B cell (primary cell): ENCODE measurements at regions not wholly inside any gene's neighbourhood (a gene's known extent, or its start where the extent isn't known, plus 50 kb on each side); places are given as distances from the start of the nearest gene placed in this dataset.

Source experiments
- ATAC-seq: fragments of 200-7000 bp; cut with Tn5 transposase; one replicate; pipeline ENCODE4 v1.10.0; 2021; ENCODE audit warnings: low read depth, mild to moderate bottlenecking, moderate number of reproducible peaks, moderate library complexity
- CTCF ChIA-PET: fragments of 350-600 bp; sonication (Branson Sonifier 250); formaldehyde crosslinking; loops from one replicate; lab custom pipeline; 2021; ENCODE audit warnings: antibody characterized with exemption, inconsistent platforms; lab: Charles Lee
- POLR2A ChIA-PET: fragments of 350-600 bp; sonication (Branson Sonifier 250); formaldehyde crosslinking; loops from one replicate; lab custom pipeline; 2021; ENCODE audit warnings: antibody characterized with exemption; lab: Charles Lee
- DNase-seq: peaks from one replicate; pipeline ENCODE4 v3.0.0; 2013
- H2AFZ ChIP-seq: 2 replicates; pipeline ENCODE4 v1.6.1; 2012; ENCODE audit warnings: mild to moderate bottlenecking, low read depth, low read length; ENCODE audit not compliant: insufficient read depth, poor library complexity, severe bottlenecking
- H3K27ac ChIP-seq, 2 donors: 1 replicate in 1 of 2; 2 replicates in 1 of 2; pipeline ENCODE4 v1.5.1; 2012 to 2013; ENCODE audit warnings: low read length in 2 of 2, mild to moderate bottlenecking in 2 of 2, moderate library complexity in 1 of 2
- H3K27me3 ChIP-seq, 4 experiments: fragments of 200-600 bp in 1 of 4; sonication (generic) in 1 of 4; replicated peaks in 1 of 4; 1 replicate in 2 of 4; 2 replicates in 2 of 4; pipeline versions ENCODE4 v1.6.1 to v1.7.0; 2013 to 2016; ENCODE audit warnings: low read length in 3 of 4, mild to moderate bottlenecking in 2 of 4, mixed read lengths in 1 of 4, moderate library complexity in 1 of 4; ENCODE audit not compliant: insufficient read depth in 4 of 4, control insufficient read depth in 3 of 4; ENCODE audit errors: control extremely low read depth in 1 of 4
- H3K36me3 ChIP-seq, 2 experiments: replicated peaks in 1 of 2; 1 replicate in 1 of 2; 2 replicates in 1 of 2; pipeline versions ENCODE4 v1.6.1 to v1.7.1; 2013; ENCODE audit warnings: low read length in 1 of 2; ENCODE audit not compliant: insufficient read depth in 2 of 2, control insufficient read depth in 1 of 2; ENCODE audit errors: control extremely low read depth in 1 of 2, extremely low read depth in 1 of 2
- H3K4me1 ChIP-seq, 2 donors: fragments of 200-600 bp in 1 of 2; sonication (generic) in 1 of 2; 1 replicate in 1 of 2; 2 replicates in 1 of 2; pipeline versions ENCODE4 v1.5.1 to v1.6.1; 2013 to 2017; ENCODE audit warnings: low read length in 2 of 2; ENCODE audit not compliant: control insufficient read depth in 2 of 2, insufficient read depth in 2 of 2
- H3K4me2 ChIP-seq: replicated peaks from 2 replicates; pipeline ENCODE3; 2012; ENCODE audit warnings: mild to moderate bottlenecking, low read depth, low read length; ENCODE audit not compliant: poor library complexity, severe bottlenecking
- H3K4me3 ChIP-seq, 5 experiments: fragments of 200-600 bp in 1 of 5; sonication (generic) in 1 of 5; 1 replicate in 3 of 5; 2 replicates in 2 of 5; pipeline versions ENCODE4 v1.5.1 to v1.7.0; 2011 to 2016; ENCODE audit warnings: low read length in 4 of 5, mild to moderate bottlenecking in 4 of 5, low read depth in 2 of 5, control low read depth in 1 of 5, moderate library complexity in 1 of 5; ENCODE audit not compliant: insufficient read depth in 1 of 5; ENCODE audit errors: control extremely low read depth in 1 of 5, extremely low read depth in 1 of 5
- H3K79me2 ChIP-seq: fragments of 200-600 bp; sonication (generic); one replicate; pipeline ENCODE4 v1.6.0; 2016; ENCODE audit warnings: low read length; ENCODE audit not compliant: control insufficient read depth, insufficient read depth
- H3K9ac ChIP-seq: fragments of 200-600 bp; sonication (generic); 2 replicates; pipeline ENCODE4 v1.6.1; 2017; ENCODE audit warnings: mild to moderate bottlenecking, low read length, moderate library complexity
- H3K9me3 ChIP-seq, 3 donors: one replicate each; pipeline versions ENCODE4 v1.6.1 to v1.7.1; 2013; ENCODE audit warnings: low read length in 2 of 3; ENCODE audit not compliant: control insufficient read depth in 2 of 3, insufficient read depth in 1 of 3; ENCODE audit errors: control extremely low read depth in 1 of 3
- H4K20me1 ChIP-seq: 2 replicates; pipeline ENCODE4 v1.6.0; 2012; ENCODE audit warnings: mild to moderate bottlenecking, low read length; ENCODE audit not compliant: insufficient read depth, control insufficient read depth, poor library complexity, severe bottlenecking
- H3K27ac Mint-ChIP-seq: one replicate; pipeline ENCODE4 v1.8.0; 2021; ENCODE audit warnings: mixed read lengths
- H3K27me3 Mint-ChIP-seq: one replicate; pipeline ENCODE4 v1.8.0; 2021; ENCODE audit warnings: mixed read lengths
- H3K4me1 Mint-ChIP-seq: one replicate; pipeline ENCODE4 v1.8.0; 2021; ENCODE audit warnings: mixed read lengths
- H3K4me3 Mint-ChIP-seq: one replicate; pipeline ENCODE4 v1.8.0; 2021; ENCODE audit warnings: mixed read lengths
- H3K9me3 Mint-ChIP-seq: one replicate; pipeline ENCODE4 v1.8.0; 2022; ENCODE audit warnings: mixed read lengths; ENCODE audit not compliant: insufficient read depth
- EZH2 ChIP-seq: IDR thresholded peaks from 2 replicates; pipeline ENCODE4 v1.6.1; 2012; ENCODE audit warnings: borderline replicate concordance, low read depth, mild to moderate bottlenecking, moderate library complexity, low read length; ENCODE audit not compliant: insufficient read depth, poor library complexity, severe bottlenecking
- WGBS: methylation state at CpG from one replicate; pipeline ENCODE4 v1.1.5; 2013; ENCODE audit warnings: missing lambda C conversion rate; ENCODE audit not compliant: insufficient coverage; 5-methylcytosine and 5-hydroxymethylcytosine counted together
- intact Hi-C: fragments of 100-400 bp; cut with micrococcal nuclease; formaldehyde crosslinking; loops from one replicate; pipeline ENCODE4 v1.10.0; 2022
- TF ChIP-seq, protein P1 (sequence below): fragments of 200-600 bp; IDR thresholded peaks from one replicate; pipeline ENCODE4 v1.8.0; 2022; ENCODE audit warnings: antibody characterized with exemption, mild to moderate bottlenecking

DNA sequence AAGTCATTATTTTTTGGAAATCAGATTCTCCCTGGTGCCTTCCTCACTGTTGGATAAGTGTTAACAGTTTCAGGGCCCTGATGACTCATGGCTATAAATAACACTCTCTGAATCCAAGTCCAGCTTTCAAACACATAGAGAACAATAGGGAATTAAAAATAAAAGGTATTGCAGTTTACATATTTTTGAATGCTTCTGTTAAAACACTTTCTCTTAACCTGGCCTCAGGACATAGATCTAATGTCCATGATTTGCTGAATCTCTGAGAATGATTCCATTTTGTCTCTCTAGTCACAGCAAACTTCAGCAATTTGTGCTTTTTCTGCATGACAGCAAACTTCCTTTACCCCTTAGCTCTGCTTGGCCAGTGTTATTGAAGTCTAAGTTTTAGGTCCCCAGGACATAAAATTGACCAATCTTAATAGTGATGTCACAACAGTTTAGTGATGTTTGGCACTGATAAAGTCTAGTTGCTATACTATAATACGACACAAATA lies 1192.4 kb upstream of the CITED2 start:
- H3K9me3 Mint-ChIP-seq: no peaks in the 10 kb centered on the region
- no peak overlapping the region for H3K4me3 Mint-ChIP-seq
- DNase-seq: no peak
- H3K27me3 ChIP-seq: no peaks in the 10 kb centered on the region
- no peak overlapping the region for H2AFZ ChIP-seq
- no peak overlapping the region for H3K4me2 ChIP-seq
- no peaks in the 10 kb centered on the region for H4K20me1 ChIP-seq
- H3K4me3 ChIP-seq: no peak overlapping the region
- H3K9me3 ChIP-seq: no peaks in the 10 kb centered on the region
- no peak overlapping the region for H3K27ac ChIP-seq
- ChIA-PET CTCF (interaction anchor here (0.6 kb wide), 1 partner anchor 1212 kb away, joined by 4 read pairs; no protein-coding TSS in a partner anchor), POLR2A (no interaction called here)
- TF ChIP-seq, protein P1, sequence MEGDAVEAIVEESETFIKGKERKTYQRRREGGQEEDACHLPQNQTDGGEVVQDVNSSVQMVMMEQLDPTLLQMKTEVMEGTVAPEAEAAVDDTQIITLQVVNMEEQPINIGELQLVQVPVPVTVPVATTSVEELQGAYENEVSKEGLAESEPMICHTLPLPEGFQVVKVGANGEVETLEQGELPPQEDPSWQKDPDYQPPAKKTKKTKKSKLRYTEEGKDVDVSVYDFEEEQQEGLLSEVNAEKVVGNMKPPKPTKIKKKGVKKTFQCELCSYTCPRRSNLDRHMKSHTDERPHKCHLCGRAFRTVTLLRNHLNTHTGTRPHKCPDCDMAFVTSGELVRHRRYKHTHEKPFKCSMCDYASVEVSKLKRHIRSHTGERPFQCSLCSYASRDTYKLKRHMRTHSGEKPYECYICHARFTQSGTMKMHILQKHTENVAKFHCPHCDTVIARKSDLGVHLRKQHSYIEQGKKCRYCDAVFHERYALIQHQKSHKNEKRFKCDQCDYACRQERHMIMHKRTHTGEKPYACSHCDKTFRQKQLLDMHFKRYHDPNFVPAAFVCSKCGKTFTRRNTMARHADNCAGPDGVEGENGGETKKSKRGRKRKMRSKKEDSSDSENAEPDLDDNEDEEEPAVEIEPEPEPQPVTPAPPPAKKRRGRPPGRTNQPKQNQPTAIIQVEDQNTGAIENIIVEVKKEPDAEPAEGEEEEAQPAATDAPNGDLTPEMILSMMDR: no peak
- TF ChIP-seq EZH2: no peak
- H3K79me2 ChIP-seq: no peaks in the 10 kb centered on the region
- no peaks in the 10 kb centered on the region for H3K4me1 ChIP-seq
- no peaks in the 10 kb centered on the region for H3K4me1 Mint-ChIP-seq
- intact Hi-C loops: no loop called here
- H3K27me3 Mint-ChIP-seq: no peaks in the 10 kb centered on the region
- H3K9ac ChIP-seq: no peak overlapping the region
- ATAC-seq: no peak
- no CpG with 5 or more reads among the region's 1 CpG for WGBS
- H3K27ac Mint-ChIP-seq: no peak overlapping the region
- no peaks in the 10 kb centered on the region for H3K36me3 ChIP-seq

DNA sequence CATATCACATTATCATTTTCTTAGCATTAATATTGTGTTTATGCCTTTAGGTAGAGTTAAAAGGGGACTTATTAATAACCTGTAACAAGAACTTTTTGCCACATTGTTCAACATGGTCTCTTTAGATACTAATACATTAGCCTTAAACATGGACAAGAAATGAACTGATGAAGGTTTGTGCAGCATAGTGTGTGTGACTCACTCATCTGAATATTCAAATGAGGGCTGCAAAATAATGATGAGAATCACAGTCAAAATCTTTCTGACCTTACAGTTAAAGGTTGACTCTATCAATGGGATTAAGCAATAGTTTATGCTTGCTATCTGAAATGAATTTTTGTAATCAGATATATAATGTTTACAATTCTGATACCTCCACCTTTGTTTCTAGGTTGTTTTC lies 1189.3 kb upstream of the CITED2 start:
- Mint-ChIP-seq H3K9me3 (no peaks in the 10 kb centered on the region), H3K27me3 (no peaks in the 10 kb centered on the region), H3K4me3 (no peak overlapping the region), H3K27ac (no peak overlapping the region), H3K4me1 (no peaks in the 10 kb centered on the region)
- H3K4me1 ChIP-seq: no peaks in the 10 kb centered on the region
- H3K27ac ChIP-seq: no peak overlapping the region
- H3K9ac ChIP-seq: no peak overlapping the region
- no peaks in the 10 kb centered on the region for H4K20me1 ChIP-seq
- intact Hi-C loops: no loop called here
- ATAC-seq (no peak), DNase-seq (no peak)
- TF ChIP-seq, protein P1: no peak
- no peak for TF ChIP-seq EZH2
- CTCF ChIA-PET: no interaction called here
- no peak overlapping the region for H2AFZ ChIP-seq
- no peaks in the 10 kb centered on the region for H3K36me3 ChIP-seq
- no peaks in the 10 kb centered on the region for H3K27me3 ChIP-seq
- no peak overlapping the region for H3K4me2 ChIP-seq
- POLR2A ChIA-PET: no interaction called here
- no peaks in the 10 kb centered on the region for H3K79me2 ChIP-seq
- H3K4me3 ChIP-seq: no peak overlapping the region
- no peaks in the 10 kb centered on the region for H3K9me3 ChIP-seq
